ENCODE measurements at regions not wholly inside any gene's neighbourhood (a gene's known extent, or its start where the extent isn't known, plus 50 kb on each side); places are given as distances from the start of the nearest gene placed in this dataset.

- TF ChIP-seq CTCF (IDR thresholded peaks at IDR 0.05; ENCODE audit: poor library complexity) (no peak), EZH2phosphoT487 (IDR thresholded peaks at IDR 0.05; ENCODE audit: low read depth, severe bottlenecking, unreplicated experiment) (no peak)
Observed at GRCh38 chr10:62926407-62926806, 110.2 kb upstream of the EGR2 start.

Data from hepatocyte (in vitro differentiated cells).